ENCODE measurements at regions not wholly inside any gene's neighbourhood (a gene's known extent, or its start where the extent isn't known, plus 50 kb on each side); places are given as distances from the start of the nearest gene placed in this dataset.

- TF ChIP-seq POLR2AphosphoS5 (IDR thresholded peaks at IDR 0.05; ENCODE audit: low read depth, low read length) (no peak), TAF1 (IDR thresholded peaks at IDR 0.05; ENCODE audit: borderline replicate concordance, insufficient read depth, low read length) (no peak), SIN3A (IDR thresholded peaks at IDR 0.05; ENCODE audit: borderline replicate concordance, insufficient read depth, low read length) (no peak), FOXP2 (optimal IDR thresholded peaks at IDR 0.05; ENCODE audit: borderline replicate concordance, extremely low read depth, extremely low read length, insufficient read depth) (no peak), REST (IDR thresholded peaks at IDR 0.05; ENCODE audit: insufficient read depth in 1 of 2, low read depth in 2 of 2, low read length in 2 of 2) (no peak)
Measured at GRCh38 chr5:124034083-124034700, 522.2 kb downstream of the CSNK1G3 start.

- TF ChIP-seq FOXP2 (optimal IDR thresholded peaks at IDR 0.05; ENCODE audit: borderline replicate concordance, extremely low read depth, extremely low read length, insufficient read depth) (no peak), REST (IDR thresholded peaks at IDR 0.05; ENCODE audit: insufficient read depth in 1 of 2, low read depth in 2 of 2, low read length in 2 of 2) (no peak), SIN3A (IDR thresholded peaks at IDR 0.05; ENCODE audit: borderline replicate concordance, insufficient read depth, low read length) (no peak), POLR2AphosphoS5 (IDR thresholded peaks at IDR 0.05; ENCODE audit: low read depth, low read length) (no peak), TAF1 (IDR thresholded peaks at IDR 0.05; ENCODE audit: borderline replicate concordance, insufficient read depth, low read length) (no peak)
Measured at GRCh38 chr5:124030043-124030491, 518.1 kb downstream of the CSNK1G3 start.

GRCh38 chr5:124027441-124027840 lies 515.5 kb downstream of the CSNK1G3 start:
- TF ChIP-seq FOXP2 (optimal IDR thresholded peaks at IDR 0.05; ENCODE audit: borderline replicate concordance, extremely low read depth, extremely low read length, insufficient read depth), result no peak
- TF ChIP-seq TAF1 (IDR thresholded peaks at IDR 0.05; ENCODE audit: borderline replicate concordance, insufficient read depth, low read length), result no peak
- no peak for TF ChIP-seq REST (IDR thresholded peaks at IDR 0.05; ENCODE audit: insufficient read depth in 1 of 2, low read depth in 2 of 2, low read length in 2 of 2)
- no peak for TF ChIP-seq POLR2AphosphoS5 (IDR thresholded peaks at IDR 0.05; ENCODE audit: low read depth, low read length)
- TF ChIP-seq SIN3A (IDR thresholded peaks at IDR 0.05; ENCODE audit: borderline replicate concordance, insufficient read depth, low read length), result no peak

- TF ChIP-seq SIN3A (IDR thresholded peaks at IDR 0.05; ENCODE audit: borderline replicate concordance, insufficient read depth, low read length), result no peak
- no peak for TF ChIP-seq REST (IDR thresholded peaks at IDR 0.05; ENCODE audit: insufficient read depth in 1 of 2, low read depth in 2 of 2, low read length in 2 of 2)
- TF ChIP-seq FOXP2 (optimal IDR thresholded peaks at IDR 0.05; ENCODE audit: borderline replicate concordance, extremely low read depth, extremely low read length, insufficient read depth), result no peak
- TF ChIP-seq POLR2AphosphoS5 (IDR thresholded peaks at IDR 0.05; ENCODE audit: low read depth, low read length), result no peak
- no peak for TF ChIP-seq TAF1 (IDR thresholded peaks at IDR 0.05; ENCODE audit: borderline replicate concordance, insufficient read depth, low read length)
Measured at GRCh38 chr5:124025306-124025845, 513.4 kb downstream of the CSNK1G3 start.
